HUES6 (cell line): ENCODE measurements at regions not wholly inside any gene's neighbourhood (a gene's known extent, or its start where the extent isn't known, plus 50 kb on each side); places are given as distances from the start of the nearest gene placed in this dataset.

ENCODE experiments used
- H3K27ac ChIP-seq: 2 replicates; pipeline ENCODE4 v1.7.0; 2013; ENCODE audit warnings: low read depth, mild to moderate bottlenecking, low read length, inconsistent platforms
- H3K27me3 ChIP-seq: 2 replicates; pipeline ENCODE4 v1.6.1; 2013; ENCODE audit warnings: low read length; ENCODE audit not compliant: control insufficient read depth, insufficient read depth
- H3K36me3 ChIP-seq: 2 replicates; pipeline ENCODE4 v1.6.1; 2013; ENCODE audit warnings: low read length; ENCODE audit not compliant: control insufficient read depth, insufficient read depth
- H3K4me1 ChIP-seq: 2 replicates; pipeline ENCODE4 v1.6.1; 2013; ENCODE audit warnings: low read length; ENCODE audit not compliant: control insufficient read depth, insufficient read depth
- H3K4me3 ChIP-seq: 2 replicates; pipeline ENCODE4 v1.5.1; 2013; ENCODE audit warnings: low read depth, low read length
- H3K9ac ChIP-seq: one replicate; pipeline ENCODE4 v1.6.1; 2013; ENCODE audit warnings: mild to moderate bottlenecking, low read length
- H3K9me3 ChIP-seq: 2 replicates; pipeline ENCODE4 v1.6.1; 2013; ENCODE audit warnings: low read depth, low read length; ENCODE audit not compliant: control insufficient read depth, insufficient read depth

DNA sequence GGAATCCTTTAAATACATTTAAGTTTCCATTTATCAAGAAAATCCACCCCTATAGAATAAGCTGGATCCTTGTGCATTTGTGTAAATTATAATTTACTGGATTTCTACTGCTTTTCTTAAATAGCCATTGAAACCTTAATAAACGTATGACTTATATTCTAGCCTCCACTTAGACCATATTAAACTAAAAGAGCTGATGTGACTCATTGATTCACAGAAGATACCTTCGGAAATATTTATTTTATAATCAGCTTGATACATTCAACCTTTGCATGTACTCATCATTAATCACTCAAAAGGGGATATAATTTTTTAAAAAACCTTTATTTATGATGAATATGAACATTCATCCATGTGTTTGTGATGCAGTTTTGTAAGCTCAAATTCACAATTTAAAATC is 136.3 kb downstream of the SPRY2 start:
- no peaks in the 10 kb centered on the region for H3K36me3 ChIP-seq
- H3K4me3 ChIP-seq: no peak overlapping the region
- no peaks in the 10 kb centered on the region for H3K9me3 ChIP-seq

DNA sequence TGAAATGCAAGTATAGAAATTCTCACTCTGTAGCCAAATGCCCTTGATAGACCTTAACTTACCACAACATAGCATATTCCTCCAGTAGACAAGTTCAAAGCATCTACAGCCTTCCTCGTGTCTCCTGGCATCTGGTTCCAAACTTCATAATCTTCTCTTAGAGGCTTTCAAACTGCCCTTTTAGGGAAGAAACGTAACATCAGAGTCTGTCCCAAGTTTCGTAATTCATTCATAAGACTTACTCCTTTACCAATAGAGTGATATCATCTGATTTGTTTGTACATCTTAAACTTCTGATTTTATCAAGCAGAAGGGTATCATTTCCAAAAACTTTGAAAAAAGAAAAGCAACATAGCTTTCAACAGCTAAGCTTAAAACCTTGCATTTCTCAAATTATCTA is 137.4 kb downstream of the SPRY2 start:
- H3K36me3 ChIP-seq: no peaks in the 10 kb centered on the region
- no peaks in the 10 kb centered on the region for H3K9me3 ChIP-seq
- no peak overlapping the region for H3K4me3 ChIP-seq
- H3K9ac ChIP-seq: no peak overlapping the region
- peaks cover under 1% of the 10 kb centered on the region; the same call in 1 of the 2 replicates for H3K4me1 ChIP-seq
- H3K27ac ChIP-seq: no peak overlapping the region
- H3K27me3 ChIP-seq: no peaks in the 10 kb centered on the region

More for the DNA sequence above, 136.3 kb downstream of the SPRY2 start:
- peaks cover 1% of the 10 kb centered on the region; the same call in 1 of the 2 replicates for H3K4me1 ChIP-seq
- H3K9ac ChIP-seq: no peak overlapping the region
- H3K27ac ChIP-seq: no peak overlapping the region
- no peaks in the 10 kb centered on the region for H3K27me3 ChIP-seq

- H3K36me3 ChIP-seq: no peaks in the 10 kb centered on the region
- H3K4me3 ChIP-seq: no peak overlapping the region
- no peaks in the 10 kb centered on the region for H3K27me3 ChIP-seq
- no peak overlapping the region for H3K9ac ChIP-seq
- peaks cover 9% of the 10 kb centered on the region; the same call in 1 of the 2 replicates for H3K4me1 ChIP-seq
- no peak overlapping the region for H3K27ac ChIP-seq
- H3K9me3 ChIP-seq: no peaks in the 10 kb centered on the region
Observed at GRCh38 chr13:80201694-80202468, 139.0 kb downstream of the SPRY2 start.

DNA sequence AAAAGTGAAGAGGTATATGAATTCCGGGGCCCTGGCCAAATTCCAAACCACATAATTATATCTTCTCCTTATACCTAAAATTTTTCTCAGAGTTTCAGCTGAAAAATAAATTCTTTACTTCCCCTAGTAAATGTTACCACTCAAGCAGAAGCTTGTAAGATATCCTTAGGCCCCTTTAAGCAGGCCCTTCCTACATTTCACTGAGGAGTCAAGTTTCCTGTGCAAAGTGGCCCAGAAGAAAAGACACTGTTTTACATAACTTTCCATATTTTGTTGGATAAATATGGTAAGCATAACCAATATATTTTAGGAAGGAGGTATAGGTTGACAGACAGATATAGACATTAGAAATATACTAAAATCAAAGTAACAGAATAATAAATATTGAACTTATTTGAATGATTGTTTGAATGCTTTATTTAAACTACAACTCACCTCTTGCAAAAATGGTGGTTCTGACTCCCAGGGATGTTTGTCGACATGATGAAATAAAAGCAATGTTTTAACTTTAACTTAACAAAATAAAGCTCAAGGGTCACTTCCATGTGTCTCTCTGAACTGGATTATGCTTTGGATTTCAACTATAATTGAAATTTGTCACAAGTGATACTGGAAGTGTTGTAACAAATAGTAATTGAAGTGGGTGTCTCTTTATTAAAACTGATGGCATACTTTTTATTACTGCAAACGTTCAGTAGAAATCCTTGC is 141.2 kb downstream of the SPRY2 start:
- no peaks in the 10 kb centered on the region for H3K27me3 ChIP-seq
- no peak overlapping the region for H3K9ac ChIP-seq
- H3K36me3 ChIP-seq: no peaks in the 10 kb centered on the region
- H3K4me3 ChIP-seq: no peak overlapping the region
- H3K27ac ChIP-seq: no peak overlapping the region
- no peaks in the 10 kb centered on the region for H3K9me3 ChIP-seq
- H3K4me1 ChIP-seq: peaks cover 13% of the 10 kb centered on the region; the same call in 1 of the 2 replicates

DNA sequence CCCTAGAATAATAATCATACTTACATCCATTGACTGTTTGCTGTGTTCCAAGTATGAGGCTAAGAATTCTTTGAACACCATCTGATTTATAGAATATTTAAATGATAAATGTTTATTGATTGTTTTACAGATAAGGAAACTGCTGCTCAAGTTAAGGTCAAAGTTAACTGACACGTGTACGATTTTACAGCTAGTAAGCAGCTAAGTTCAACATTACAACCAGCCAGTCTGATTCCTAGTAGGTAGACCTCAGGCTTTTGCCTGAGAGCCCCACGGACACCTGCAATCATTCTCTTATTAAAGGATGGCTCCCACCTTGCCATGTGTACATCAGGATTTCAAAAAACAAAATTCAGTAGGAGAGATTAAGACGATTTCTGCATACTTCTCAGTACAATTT is 141.9 kb downstream of the SPRY2 start:
- H3K36me3 ChIP-seq: no peaks in the 10 kb centered on the region
- no peaks in the 10 kb centered on the region for H3K9me3 ChIP-seq
- no peaks in the 10 kb centered on the region for H3K27me3 ChIP-seq
- peaks cover 13% of the 10 kb centered on the region; the same call in 1 of the 2 replicates for H3K4me1 ChIP-seq
- no peak overlapping the region for H3K27ac ChIP-seq
- no peak overlapping the region for H3K4me3 ChIP-seq
- H3K9ac ChIP-seq: no peak overlapping the region

DNA sequence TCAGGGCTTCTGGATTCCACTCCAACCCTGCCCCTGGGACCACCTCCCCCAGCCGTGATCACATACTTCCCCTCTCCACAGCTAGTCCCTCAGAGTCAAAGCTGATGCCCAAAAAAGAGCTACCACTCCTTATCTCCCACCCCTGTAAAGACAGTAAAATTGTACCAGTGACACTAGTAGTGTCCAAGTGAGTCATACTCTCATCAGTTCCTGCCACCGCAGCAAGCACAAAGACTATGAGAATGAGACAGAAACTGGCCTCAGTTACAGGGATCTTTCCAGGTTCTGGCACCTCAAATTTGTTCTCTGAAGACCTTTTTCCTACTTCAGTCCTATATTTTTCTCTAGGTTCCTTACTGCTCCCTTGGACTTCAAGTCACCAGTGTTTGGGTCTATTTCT is 144.2 kb downstream of the SPRY2 start:
- Histone ChIP-seq H3K27me3 (no peaks in the 10 kb centered on the region), H3K36me3 (no peaks in the 10 kb centered on the region), H3K4me1 (peaks cover 19% of the 10 kb centered on the region; the same call in 1 of the 2 replicates), H3K27ac (no peak overlapping the region), H3K9ac (no peak overlapping the region), H3K9me3 (no peaks in the 10 kb centered on the region), H3K4me3 (no peak overlapping the region)

DNA sequence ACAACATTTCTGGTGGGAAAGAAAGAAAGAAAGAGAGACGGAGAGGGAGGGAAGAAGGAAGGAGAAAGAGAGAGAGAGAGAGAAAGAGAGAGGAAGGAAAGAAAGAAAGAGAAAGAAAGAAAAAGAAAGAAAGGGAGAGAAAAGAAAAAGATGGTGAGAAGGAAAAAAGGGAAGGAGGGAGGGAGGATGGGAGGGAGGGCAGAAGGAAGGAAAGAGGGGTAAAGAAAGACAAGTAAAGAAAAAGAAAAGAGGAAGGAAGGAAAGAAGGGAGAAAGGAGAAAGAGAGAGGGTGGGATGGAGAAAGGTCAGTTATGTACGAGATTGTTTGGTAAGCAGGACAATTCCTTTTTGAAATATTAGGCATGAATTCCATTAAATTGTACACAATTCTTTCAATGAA is 145.3 kb downstream of the SPRY2 start:
- Histone ChIP-seq H3K27me3 (no peaks in the 10 kb centered on the region), H3K9ac (no peak overlapping the region), H3K4me1 (peaks cover 28% of the 10 kb centered on the region; the same call in 1 of the 2 replicates), H3K27ac (no peak overlapping the region), H3K36me3 (no peaks in the 10 kb centered on the region), H3K9me3 (no peaks in the 10 kb centered on the region), H3K4me3 (no peak overlapping the region)

GRCh38 chr13:80189889-80190597 is 150.9 kb downstream of the SPRY2 start:
- peak overlapping the region; percentile 64; the same call in 1 of the 2 replicates for H3K27ac ChIP-seq
- no peaks in the 10 kb centered on the region for H3K9me3 ChIP-seq
- H3K9ac ChIP-seq: peak overlapping the region; percentile 34
- peaks cover 30% of the 10 kb centered on the region; the same call in 1 of the 2 replicates for H3K4me1 ChIP-seq
- no peaks in the 10 kb centered on the region for H3K36me3 ChIP-seq
- H3K4me3 ChIP-seq: no peak overlapping the region; the same call in 1 of the 2 replicates
- no peaks in the 10 kb centered on the region for H3K27me3 ChIP-seq

- H3K9me3 ChIP-seq: no peaks in the 10 kb centered on the region; the same call in 1 of the 2 replicates
- no peaks in the 10 kb centered on the region for H3K27me3 ChIP-seq
- no peaks in the 10 kb centered on the region; the same call in 1 of the 2 replicates for H3K36me3 ChIP-seq
- peak overlapping the region; percentile 2; the same call in 1 of the 2 replicates for H3K27ac ChIP-seq
- H3K4me3 ChIP-seq: no peak overlapping the region
- peaks cover 31% of the 10 kb centered on the region for H3K4me1 ChIP-seq
- H3K9ac ChIP-seq: peak overlapping the region; percentile 29
Observed at GRCh38 chr13:80180740-80181355, 160.1 kb downstream of the SPRY2 start.

DNA sequence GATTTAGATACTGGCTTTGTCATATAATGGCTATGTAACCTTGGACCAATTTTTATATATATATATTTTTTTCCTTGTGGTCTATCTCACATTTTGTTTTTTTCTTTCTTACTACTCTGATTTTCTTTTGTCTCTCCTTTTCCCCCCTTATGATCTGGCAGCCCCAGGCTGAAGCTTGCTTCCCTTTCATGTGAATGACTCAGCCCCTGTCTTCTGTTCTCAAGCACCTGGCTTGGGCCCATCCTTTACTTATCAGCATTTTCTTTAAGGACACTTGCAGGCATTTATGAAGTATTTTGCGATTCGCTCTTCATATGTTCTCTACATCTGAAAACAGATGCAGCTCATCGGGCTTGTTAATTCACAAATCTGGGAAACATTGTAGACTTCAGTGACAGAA is 163.6 kb downstream of the SPRY2 start:
- Histone ChIP-seq H3K27me3 (no peaks in the 10 kb centered on the region), H3K9ac (no peak overlapping the region), H3K4me1 (peaks cover 25% of the 10 kb centered on the region), H3K36me3 (no peaks in the 10 kb centered on the region; the same call in 1 of the 2 replicates), H3K4me3 (no peak overlapping the region), H3K9me3 (no peaks in the 10 kb centered on the region; the same call in 1 of the 2 replicates), H3K27ac (peak overlapping the region; percentile 44; the same call in 1 of the 2 replicates)
